CD4-positive, alpha-beta T cell (primary cell): ENCODE measurements at regions not wholly inside any gene's neighbourhood (a gene's known extent, or its start where the extent isn't known, plus 50 kb on each side); places are given as distances from the start of the nearest gene placed in this dataset.

ENCODE experiments used
- ATAC-seq: fragments of 200-7000 bp; cut with Tn5 transposase; one replicate; pipeline ENCODE4 v1.10.0; 2022; ENCODE audit warnings: mild to moderate bottlenecking; ENCODE audit not compliant: poor library complexity
- CTCF ChIA-PET: fragments of 350-600 bp; sonication (Branson Sonifier 250); formaldehyde crosslinking; loops from one replicate; lab custom pipeline; 2021; ENCODE audit warnings: antibody characterized with exemption, inconsistent platforms; lab: Charles Lee
- POLR2A ChIA-PET: fragments of 350-600 bp; sonication (Branson Sonifier 250); formaldehyde crosslinking; loops from one replicate; lab custom pipeline; 2021; ENCODE audit warnings: antibody characterized with exemption, inconsistent platforms; lab: Charles Lee
- DNase-seq, 14 experiments: peaks; one replicate each; pipeline ENCODE4 v3.0.0-alpha.2; 2013 to 2020; ENCODE audit warnings: mixed read lengths in 2 of 14
- H3K27ac ChIP-seq, 2 donors: one replicate each; pipeline versions ENCODE4 v1.5.1 to v1.7.0; 2013; ENCODE audit warnings: low read length in 2 of 2, low read depth in 1 of 2, mild to moderate bottlenecking in 1 of 2
- H3K27me3 ChIP-seq, 2 experiments: 1 replicate in 1 of 2; 2 replicates in 1 of 2; pipeline versions ENCODE4 v1.6.1 to v1.7.0; 2013; ENCODE audit warnings: low read length in 2 of 2, control low read depth in 1 of 2, mild to moderate bottlenecking in 1 of 2, moderate library complexity in 1 of 2; ENCODE audit not compliant: insufficient read depth in 2 of 2, control insufficient read depth in 1 of 2
- H3K36me3 ChIP-seq: one replicate; pipeline ENCODE4 v1.6.1; 2013; ENCODE audit warnings: low read length, control low read depth; ENCODE audit not compliant: insufficient read depth
- H3K4me1 ChIP-seq: one replicate; pipeline ENCODE4 v1.6.1; 2013; ENCODE audit warnings: low read length, control low read depth; ENCODE audit not compliant: insufficient read depth
- H3K4me3 ChIP-seq: one replicate; pipeline ENCODE4 v1.5.1; 2013; ENCODE audit warnings: mild to moderate bottlenecking, low read length, moderate library complexity
- H3K9me3 ChIP-seq, 2 experiments: 1 replicate in 1 of 2; 2 replicates in 1 of 2; pipeline versions ENCODE4 v1.6.1 to v1.7.0; 2013; ENCODE audit warnings: low read length in 2 of 2, mild to moderate bottlenecking in 2 of 2, control low read depth in 1 of 2, moderate library complexity in 1 of 2; ENCODE audit not compliant: control insufficient read depth in 1 of 2, insufficient read depth in 1 of 2
- H3K27ac Mint-ChIP-seq: one replicate; pipeline ENCODE4 v1.8.0; 2020; ENCODE audit warnings: mixed read lengths
- H3K27me3 Mint-ChIP-seq: one replicate; pipeline ENCODE4 v1.8.0; 2021; ENCODE audit warnings: mixed read lengths
- H3K36me3 Mint-ChIP-seq: one replicate; pipeline ENCODE4 v1.8.0; 2021; ENCODE audit warnings: low read depth, mixed read lengths
- H3K4me1 Mint-ChIP-seq: one replicate; pipeline ENCODE4 v1.8.0; 2021; ENCODE audit warnings: low read depth, mixed read lengths
- H3K4me3 Mint-ChIP-seq: one replicate; pipeline ENCODE4 v1.8.0; 2020; ENCODE audit warnings: mild to moderate bottlenecking, mixed read lengths
- H3K9me3 Mint-ChIP-seq: one replicate; pipeline ENCODE4 v1.8.0; 2020; ENCODE audit warnings: mixed read lengths
- CTCF ChIP-seq: fragments of 200-600 bp; IDR thresholded peaks from one replicate; pipeline ENCODE4 v1.8.0; 2022; ENCODE audit warnings: antibody characterized with exemption, mild to moderate bottlenecking
- intact Hi-C, 2 experiments: fragments of 100-400 bp; cut with DNase I in 1 of 2; cut with micrococcal nuclease in 1 of 2; formaldehyde crosslinking; loops; one replicate each; pipeline versions ENCODE4 v1.15.1 to v1.9.0; 2023 to 2025; cut with DNase I, micrococcal nuclease

- Histone ChIP-seq H3K27ac (no peak overlapping the region), H3K27me3 (no peaks in the 10 kb centered on the region), H3K4me3 (no peak overlapping the region), H3K4me1 (peaks cover 47% of the 10 kb centered on the region), H3K9me3 (no peaks in the 10 kb centered on the region), H3K36me3 (no peaks in the 10 kb centered on the region)
- ChIA-PET POLR2A (no interaction called here), CTCF (no interaction called here)
- Mint-ChIP-seq H3K27me3 (no peaks in the 10 kb centered on the region), H3K9me3 (no peaks in the 10 kb centered on the region), H3K36me3 (no peaks in the 10 kb centered on the region), H3K4me3 (no peak overlapping the region), H3K4me1 (peaks cover 57% of the 10 kb centered on the region), H3K27ac (no peak overlapping the region)
- ATAC-seq (no peak), DNase-seq (no peak)
- no peak for TF ChIP-seq CTCF
- intact Hi-C loops: loop anchor here in 1 of 2 experiments (5.0 kb wide), 1 partner anchor 33 kb away; no protein-coding TSS in a partner anchor
Observed at GRCh38 chr3:31235062-31235700, 297.5 kb upstream of the STT3B start.

- no peaks in the 10 kb centered on the region for H3K36me3 ChIP-seq
- Mint-ChIP-seq H3K9me3 (no peaks in the 10 kb centered on the region), H3K27me3 (no peaks in the 10 kb centered on the region), H3K4me3 (no peak overlapping the region), H3K36me3 (no peaks in the 10 kb centered on the region), H3K27ac (no peak overlapping the region), H3K4me1 (peaks cover 43% of the 10 kb centered on the region)
- no peak overlapping the region for H3K4me3 ChIP-seq
- H3K27me3 ChIP-seq: no peaks in the 10 kb centered on the region
- H3K4me1 ChIP-seq: peaks cover 21% of the 10 kb centered on the region
- no peak for TF ChIP-seq CTCF
- intact Hi-C loops: loop anchor here in 1 of 2 experiments (5.0 kb wide), 1 partner anchor 36 kb away; no protein-coding TSS in a partner anchor
- no peaks in the 10 kb centered on the region for H3K9me3 ChIP-seq
- no peak for DNase-seq
- no peak for ATAC-seq
- H3K27ac ChIP-seq: no peak overlapping the region
- POLR2A ChIA-PET: no interaction called here
- CTCF ChIA-PET: no interaction called here
Observed at GRCh38 chr3:31237887-31238286, 294.8 kb upstream of the STT3B start.

GRCh38 chr3:31240013-31240412 lies 292.7 kb upstream of the STT3B start:
- CTCF ChIA-PET: no interaction called here
- H3K36me3 ChIP-seq: no peaks in the 10 kb centered on the region
- intact Hi-C loops: no loop called here
- Mint-ChIP-seq H3K9me3 (no peaks in the 10 kb centered on the region), H3K27ac (no peak overlapping the region), H3K4me1 (peaks cover 21% of the 10 kb centered on the region), H3K4me3 (no peak overlapping the region), H3K36me3 (no peaks in the 10 kb centered on the region), H3K27me3 (no peaks in the 10 kb centered on the region)
- TF ChIP-seq CTCF: no peak
- no peaks in the 10 kb centered on the region for H3K9me3 ChIP-seq
- peaks cover 11% of the 10 kb centered on the region for H3K4me1 ChIP-seq
- DNase-seq: no peak
- ATAC-seq: no peak
- no peak overlapping the region for H3K27ac ChIP-seq
- no peak overlapping the region for H3K4me3 ChIP-seq
- no peaks in the 10 kb centered on the region for H3K27me3 ChIP-seq
- POLR2A ChIA-PET: no interaction called here
